Esophagus squamous epithelium (tissue), 4 donors: ENCODE measurements at regions not wholly inside any gene's neighbourhood (a gene's known extent, or its start where the extent isn't known, plus 50 kb on each side); places are given as distances from the start of the nearest gene placed in this dataset.

Source experiments
- CTCF ChIP-seq, 6 experiments: fragments of 450-650 bp in 4 of 6; fragments of 200-600 bp in 2 of 6; sonication (generic) in 2 of 6; IDR thresholded peaks; one replicate each; pipeline ENCODE4 v1.5.1; 2016 to 2019; ENCODE audit warnings: antibody characterized with exemption in 6 of 6, mild to moderate bottlenecking in 4 of 6, moderate library complexity in 4 of 6
- POLR2A ChIP-seq, 4 donors: fragments of 450-650 bp; IDR thresholded peaks; one replicate each; pipeline ENCODE4 v1.6.1; 2017; ENCODE audit warnings: antibody characterized with exemption in 4 of 4, mild to moderate bottlenecking in 4 of 4, moderate library complexity in 3 of 4

GRCh38 chr12:89205517-89205916 lies 146.8 kb downstream of the DUSP6 start:
- TF ChIP-seq CTCF (IDR thresholded peaks at IDR 0.05) (no peak), POLR2A (IDR thresholded peaks at IDR 0.05) (no peak)
